PC-9 (cell line): ENCODE measurements at regions not wholly inside any gene's neighbourhood (a gene's known extent, or its start where the extent isn't known, plus 50 kb on each side); places are given as distances from the start of the nearest gene placed in this dataset.

Experiments
- BruUV-seq: library from RNA; stranded (reverse); fragments of 400-500 nt; replicated peaks from 2 replicates; lab custom pipeline; 2021; lab: Mats Ljungman, UMichigan
- CTCF ChIA-PET: fragments of 300-600 bp; sonication (Branson Sonifier 250); formaldehyde crosslinking; loops from one replicate; lab custom pipeline; 2022; ENCODE audit warnings: antibody characterized with exemption; lab: Charles Lee
- POLR2A ChIA-PET: fragments of 300-600 bp; sonication (Branson Sonifier 250); formaldehyde crosslinking; loops from one replicate; lab custom pipeline; 2022; ENCODE audit warnings: antibody characterized with exemption; ENCODE audit not compliant: unreplicated experiment; lab: Charles Lee
- DNase-seq, 2 experiments: peaks; one replicate each; pipeline versions ENCODE4 v3.0.0 to v3.0.0-alpha.2; 2015 to 2022; ENCODE audit warnings: mixed read lengths in 1 of 2
- H2AFZ ChIP-seq: fragments of 200-600 bp; sonication (generic); 2 replicates; pipeline ENCODE4 v1.8.1; 2017; ENCODE audit warnings: antibody characterized with exemption
- H3F3A ChIP-seq: fragments of 200-600 bp; sonication (generic); 2 replicates; pipeline ENCODE4 v1.8.1; 2017; ENCODE audit warnings: antibody characterized with exemption, mild to moderate bottlenecking, low read depth; ENCODE audit not compliant: insufficient read depth
- H3K27ac ChIP-seq: fragments of 200-600 bp; sonication (generic); 2 replicates; pipeline ENCODE4 v1.6.1; 2016; ENCODE audit warnings: mixed run types
- H3K27me3 ChIP-seq: fragments of 200-600 bp; sonication (generic); 2 replicates; pipeline ENCODE4 v1.6.1; 2016; ENCODE audit warnings: low read depth, mixed run types; ENCODE audit not compliant: insufficient read depth
- H3K36me3 ChIP-seq: fragments of 200-600 bp; sonication (generic); 2 replicates; pipeline ENCODE4 v1.6.1; 2016; ENCODE audit warnings: low read depth, mixed run types
- H3K4me1 ChIP-seq: fragments of 200-600 bp; sonication (generic); replicated peaks from 2 replicates; pipeline ENCODE4 v1.6.1; 2016; ENCODE audit warnings: mixed run types; ENCODE audit not compliant: insufficient read depth
- H3K4me2 ChIP-seq: fragments of 200-600 bp; sonication (generic); 2 replicates; pipeline ENCODE4 v1.6.1; 2017; ENCODE audit warnings: mixed run types
- H3K4me3 ChIP-seq: fragments of 200-600 bp; sonication (generic); 2 replicates; pipeline ENCODE4 v1.6.1; 2016; ENCODE audit warnings: mixed run types
- H3K79me2 ChIP-seq: fragments of 200-600 bp; sonication (generic); 2 replicates; pipeline ENCODE4 v1.6.1; 2017; ENCODE audit warnings: low read depth, mixed run types
- H3K9me2 ChIP-seq: fragments of 200-600 bp; sonication (generic); 2 replicates; pipeline ENCODE4 v1.8.1; 2017; ENCODE audit warnings: mild to moderate bottlenecking; ENCODE audit not compliant: insufficient read depth
- H3K9me3 ChIP-seq: fragments of 200-600 bp; sonication (generic); 2 replicates; pipeline ENCODE4 v1.8.1; 2016; ENCODE audit warnings: low read depth; ENCODE audit not compliant: insufficient read depth
- H4K20me1 ChIP-seq: fragments of 200-600 bp; sonication (generic); 2 replicates; pipeline ENCODE4 v1.8.1; 2017; ENCODE audit not compliant: insufficient read depth
- EZH2 ChIP-seq: fragments of 200-600 bp; sonication (generic); IDR thresholded peaks from 2 replicates; pipeline ENCODE4 v1.8.0; 2017; ENCODE audit warnings: antibody characterized with exemption, low read depth
- intact Hi-C: fragments of 100-400 bp; cut with micrococcal nuclease; formaldehyde crosslinking; loops from one replicate; pipeline ENCODE4 v1.10.0; 2022; ENCODE audit not compliant: unreplicated experiment
- TF ChIP-seq, protein P1 (sequence below): fragments of 200-600 bp; sonication (generic); conservative IDR thresholded peaks from 2 replicates; pipeline ENCODE4 v1.6.1; 2017; ENCODE audit warnings: mixed run types, antibody characterized with exemption, mild to moderate bottlenecking, moderate library complexity

DNA sequence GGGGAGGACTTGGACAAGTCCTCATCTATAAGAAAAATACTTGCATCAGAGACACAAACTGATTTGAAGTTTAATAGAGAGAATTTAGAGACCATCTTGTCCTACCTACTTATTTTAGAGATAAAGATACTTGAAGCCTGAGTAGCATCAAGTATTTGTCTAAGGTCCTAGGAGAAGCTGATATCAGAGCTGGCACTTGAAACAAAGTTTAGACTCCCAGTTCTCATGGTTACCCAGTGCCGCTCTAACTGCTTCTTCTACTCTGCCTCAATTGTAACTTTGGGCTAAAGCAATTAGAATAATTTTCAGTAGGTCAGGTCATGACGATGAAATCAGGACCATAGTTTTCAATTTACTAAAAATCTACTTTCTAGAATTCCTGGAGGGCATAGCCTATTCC lies 123.9 kb upstream of the CADPS start:
- Histone ChIP-seq H3K9me2 (no peaks in the 10 kb centered on the region), H4K20me1 (no peaks in the 10 kb centered on the region), H3K4me1 (no peaks in the 10 kb centered on the region), H3K36me3 (no peaks in the 10 kb centered on the region), H3K4me3 (no peak overlapping the region), H3K79me2 (no peaks in the 10 kb centered on the region), H3F3A (no peaks in the 10 kb centered on the region), H3K4me2 (no peak overlapping the region), H3K27me3 (no peaks in the 10 kb centered on the region), H3K27ac (no peak overlapping the region), H2AFZ (no peak overlapping the region), H3K9me3 (no peaks in the 10 kb centered on the region)
- ChIA-PET POLR2A (no interaction called here), CTCF (no interaction called here)
- intact Hi-C loops, result no loop called here
- no peak for DNase-seq
- no peak for TF ChIP-seq EZH2
- TF ChIP-seq, protein P1, sequence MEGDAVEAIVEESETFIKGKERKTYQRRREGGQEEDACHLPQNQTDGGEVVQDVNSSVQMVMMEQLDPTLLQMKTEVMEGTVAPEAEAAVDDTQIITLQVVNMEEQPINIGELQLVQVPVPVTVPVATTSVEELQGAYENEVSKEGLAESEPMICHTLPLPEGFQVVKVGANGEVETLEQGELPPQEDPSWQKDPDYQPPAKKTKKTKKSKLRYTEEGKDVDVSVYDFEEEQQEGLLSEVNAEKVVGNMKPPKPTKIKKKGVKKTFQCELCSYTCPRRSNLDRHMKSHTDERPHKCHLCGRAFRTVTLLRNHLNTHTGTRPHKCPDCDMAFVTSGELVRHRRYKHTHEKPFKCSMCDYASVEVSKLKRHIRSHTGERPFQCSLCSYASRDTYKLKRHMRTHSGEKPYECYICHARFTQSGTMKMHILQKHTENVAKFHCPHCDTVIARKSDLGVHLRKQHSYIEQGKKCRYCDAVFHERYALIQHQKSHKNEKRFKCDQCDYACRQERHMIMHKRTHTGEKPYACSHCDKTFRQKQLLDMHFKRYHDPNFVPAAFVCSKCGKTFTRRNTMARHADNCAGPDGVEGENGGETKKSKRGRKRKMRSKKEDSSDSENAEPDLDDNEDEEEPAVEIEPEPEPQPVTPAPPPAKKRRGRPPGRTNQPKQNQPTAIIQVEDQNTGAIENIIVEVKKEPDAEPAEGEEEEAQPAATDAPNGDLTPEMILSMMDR, result no peak
- BruUV-seq, result no TSS peak

DNA sequence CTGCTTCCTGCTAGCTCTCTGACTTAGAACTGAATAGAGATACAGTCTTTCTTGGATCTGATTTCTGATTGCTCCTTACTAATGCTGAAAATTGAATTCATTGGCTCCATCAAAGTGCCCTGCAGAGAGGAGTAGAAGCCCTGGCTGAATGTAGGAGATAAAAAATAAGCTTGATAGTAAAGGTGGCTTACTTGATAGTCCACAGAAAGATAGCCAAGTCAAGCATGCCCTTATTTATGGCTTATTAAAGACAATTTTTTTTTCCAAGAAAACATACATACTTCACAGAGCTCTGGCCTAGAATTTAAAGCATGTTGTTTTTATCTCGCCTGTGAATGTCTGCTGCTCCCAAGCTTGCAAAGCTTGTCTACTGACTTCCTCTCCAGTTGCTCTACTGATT lies 124.6 kb upstream of the CADPS start:
- CTCF ChIA-PET, result no interaction called here
- Histone ChIP-seq H3F3A (no peaks in the 10 kb centered on the region), H3K79me2 (no peaks in the 10 kb centered on the region), H2AFZ (no peak overlapping the region), H3K4me1 (no peaks in the 10 kb centered on the region), H4K20me1 (no peaks in the 10 kb centered on the region), H3K4me3 (no peak overlapping the region), H3K9me3 (no peaks in the 10 kb centered on the region), H3K4me2 (no peak overlapping the region), H3K9me2 (no peaks in the 10 kb centered on the region), H3K27me3 (no peaks in the 10 kb centered on the region), H3K27ac (no peak overlapping the region), H3K36me3 (no peaks in the 10 kb centered on the region)
- POLR2A ChIA-PET, result no interaction called here
- BruUV-seq, result no TSS peak
- intact Hi-C loops, result no loop called here
- DNase-seq, result no peak
- TF ChIP-seq EZH2, result no peak
- TF ChIP-seq, protein P1, result no peak

DNA sequence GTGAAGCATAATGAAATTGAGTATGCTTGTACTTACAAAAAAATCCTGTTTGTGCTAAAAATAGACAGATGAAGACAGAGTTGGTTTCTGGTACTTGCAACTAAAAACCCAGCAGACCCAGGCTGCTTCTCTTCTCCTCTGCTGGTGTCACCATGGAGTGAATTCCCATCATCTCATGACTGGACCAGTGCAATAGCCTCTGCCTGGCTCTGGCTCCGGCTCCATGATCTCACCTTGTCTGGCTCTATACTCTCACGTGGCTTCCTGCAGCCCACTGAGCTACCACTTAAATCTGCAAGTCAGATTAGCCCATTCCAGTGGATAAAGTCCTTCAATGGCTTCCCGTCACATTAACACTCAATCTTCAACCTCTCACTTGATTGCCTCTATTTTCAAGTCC lies 129.2 kb upstream of the CADPS start:
- no peaks in the 10 kb centered on the region for H3K9me3 ChIP-seq
- H3K9me2 ChIP-seq, result no peaks in the 10 kb centered on the region
- H3K4me2 ChIP-seq, result no peak overlapping the region
- no peaks in the 10 kb centered on the region for H3F3A ChIP-seq
- no peak for DNase-seq
- H3K4me1 ChIP-seq, result no peaks in the 10 kb centered on the region
- no peaks in the 10 kb centered on the region for H3K36me3 ChIP-seq
- H4K20me1 ChIP-seq, result no peaks in the 10 kb centered on the region
- H2AFZ ChIP-seq, result no peak overlapping the region
- no peak overlapping the region for H3K4me3 ChIP-seq
- H3K27me3 ChIP-seq, result 0 out of 2 replicates have a peak, but pooled peaks cover 4% of the 10 kb centered on the region
- H3K79me2 ChIP-seq, result no peaks in the 10 kb centered on the region
- CTCF ChIA-PET, result no interaction called here
- TF ChIP-seq EZH2, result no peak
- TF ChIP-seq, protein P1, result no peak
- BruUV-seq, result no TSS peak
- H3K27ac ChIP-seq, result no peak overlapping the region
- POLR2A ChIA-PET, result no interaction called here
- intact Hi-C loops, result no loop called here
